Epithelial cell of proximal tubule (primary cell): ENCODE measurements at regions not wholly inside any gene's neighbourhood (a gene's known extent, or its start where the extent isn't known, plus 50 kb on each side); places are given as distances from the start of the nearest gene placed in this dataset.

Experiments used
- DNase-seq: peaks from one replicate; pipeline ENCODE4 v3.0.0-alpha.2; 2011; ENCODE audit warnings: low read depth
- H3K4me3 ChIP-seq: 2 replicates; pipeline ENCODE4 v1.5.1; 2011; ENCODE audit warnings: low read depth, mild to moderate bottlenecking, low read length
- TF ChIP-seq, protein P1 (sequence below): conservative IDR thresholded peaks from 2 replicates; pipeline ENCODE4 v1.5.1; 2012; ENCODE audit warnings: low read depth, mild to moderate bottlenecking, low read length

DNA sequence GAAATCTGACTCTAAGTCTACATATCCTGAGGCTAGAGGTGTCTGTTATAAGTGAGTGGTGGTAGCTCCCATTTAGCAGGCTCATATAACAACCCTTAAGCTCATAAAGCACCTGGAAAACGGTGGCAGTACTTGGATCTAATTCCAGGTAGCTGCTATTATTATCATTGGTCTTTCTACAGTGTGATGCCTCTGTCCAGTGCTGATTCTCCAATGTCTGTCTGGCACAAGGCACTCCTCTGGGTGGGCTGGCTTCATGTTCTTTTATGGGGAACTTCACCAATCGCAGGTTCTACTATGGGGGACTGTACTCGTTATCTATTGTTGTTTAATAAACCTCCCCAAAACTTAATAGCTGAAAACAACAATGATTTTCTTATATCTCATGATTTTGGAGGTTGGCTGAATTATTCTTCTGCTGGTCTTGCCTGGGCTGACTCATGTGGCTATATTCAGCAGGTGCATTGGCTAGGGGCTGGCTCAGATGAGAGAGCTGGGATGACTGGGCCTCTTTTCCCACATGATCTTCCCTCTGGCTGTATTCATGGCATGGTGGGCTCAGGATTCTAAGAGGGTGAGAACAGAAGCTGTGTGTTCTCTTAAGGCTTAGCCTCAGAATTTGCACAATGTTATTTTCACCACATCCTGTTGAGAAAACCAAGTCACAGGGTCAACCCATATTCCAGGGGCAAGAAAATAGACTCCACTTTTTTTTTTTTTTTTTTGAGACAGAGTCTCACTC lies 93.0 kb upstream of the PCGF5 start:
- TF ChIP-seq, protein P1, sequence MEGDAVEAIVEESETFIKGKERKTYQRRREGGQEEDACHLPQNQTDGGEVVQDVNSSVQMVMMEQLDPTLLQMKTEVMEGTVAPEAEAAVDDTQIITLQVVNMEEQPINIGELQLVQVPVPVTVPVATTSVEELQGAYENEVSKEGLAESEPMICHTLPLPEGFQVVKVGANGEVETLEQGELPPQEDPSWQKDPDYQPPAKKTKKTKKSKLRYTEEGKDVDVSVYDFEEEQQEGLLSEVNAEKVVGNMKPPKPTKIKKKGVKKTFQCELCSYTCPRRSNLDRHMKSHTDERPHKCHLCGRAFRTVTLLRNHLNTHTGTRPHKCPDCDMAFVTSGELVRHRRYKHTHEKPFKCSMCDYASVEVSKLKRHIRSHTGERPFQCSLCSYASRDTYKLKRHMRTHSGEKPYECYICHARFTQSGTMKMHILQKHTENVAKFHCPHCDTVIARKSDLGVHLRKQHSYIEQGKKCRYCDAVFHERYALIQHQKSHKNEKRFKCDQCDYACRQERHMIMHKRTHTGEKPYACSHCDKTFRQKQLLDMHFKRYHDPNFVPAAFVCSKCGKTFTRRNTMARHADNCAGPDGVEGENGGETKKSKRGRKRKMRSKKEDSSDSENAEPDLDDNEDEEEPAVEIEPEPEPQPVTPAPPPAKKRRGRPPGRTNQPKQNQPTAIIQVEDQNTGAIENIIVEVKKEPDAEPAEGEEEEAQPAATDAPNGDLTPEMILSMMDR = no peak
- H3K4me3 ChIP-seq = no peak overlapping the region
- no peak for DNase-seq

DNA sequence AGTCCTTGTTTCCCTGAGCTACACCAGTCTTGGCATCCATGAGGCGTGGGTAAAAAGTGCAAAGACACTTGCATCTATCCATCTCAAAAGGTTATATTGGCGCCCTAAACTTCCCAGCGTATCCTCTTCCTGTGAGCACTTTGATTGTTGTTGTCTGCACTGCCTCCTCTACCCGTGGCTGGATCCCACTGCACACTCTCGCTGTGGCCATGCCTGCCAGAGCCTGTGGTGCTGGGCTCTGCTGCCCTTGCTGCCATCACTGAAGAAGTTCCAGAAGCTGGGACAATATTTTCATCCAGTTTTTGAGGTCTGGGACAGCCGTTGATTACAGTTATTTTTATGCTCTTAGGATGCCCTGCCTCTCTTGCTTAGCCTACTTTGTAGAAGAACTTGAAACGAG lies 85.3 kb upstream of the PCGF5 start:
- TF ChIP-seq, protein P1 = no peak
- no peak for DNase-seq
- H3K4me3 ChIP-seq = no peak overlapping the region

DNA sequence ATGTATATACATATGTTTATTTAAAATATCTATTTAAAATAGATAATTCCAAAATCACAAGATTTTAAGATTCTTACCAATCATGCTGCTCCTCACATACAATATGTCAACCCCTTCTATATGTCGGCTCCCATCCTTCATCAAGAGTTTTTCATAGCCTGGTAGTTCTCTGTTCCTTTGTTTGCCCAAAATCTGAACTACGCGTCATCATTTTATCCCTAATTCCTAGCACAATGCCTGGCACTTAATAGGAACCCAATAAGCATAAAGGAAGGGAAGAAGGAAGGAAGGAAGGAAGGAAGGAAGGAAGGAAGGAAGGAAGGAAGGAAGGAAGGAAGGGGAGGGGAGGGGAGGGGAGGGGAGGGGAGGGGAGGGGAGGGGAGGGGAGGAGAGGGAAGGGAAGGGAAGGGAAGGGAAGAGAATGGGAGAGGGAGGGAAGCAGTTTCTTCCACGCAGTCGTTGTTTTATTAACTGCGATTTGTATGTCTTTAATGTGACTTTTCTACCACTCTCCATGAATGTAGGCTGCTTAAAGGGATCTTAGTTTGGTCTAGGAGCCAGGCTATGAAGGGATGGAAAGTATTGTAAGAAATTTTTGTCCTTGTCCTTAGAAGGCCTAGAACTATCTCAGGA lies 83.3 kb upstream of the PCGF5 start:
- H3K4me3 ChIP-seq = no peak overlapping the region
- TF ChIP-seq, protein P1 = no peak
- no peak for DNase-seq

DNA sequence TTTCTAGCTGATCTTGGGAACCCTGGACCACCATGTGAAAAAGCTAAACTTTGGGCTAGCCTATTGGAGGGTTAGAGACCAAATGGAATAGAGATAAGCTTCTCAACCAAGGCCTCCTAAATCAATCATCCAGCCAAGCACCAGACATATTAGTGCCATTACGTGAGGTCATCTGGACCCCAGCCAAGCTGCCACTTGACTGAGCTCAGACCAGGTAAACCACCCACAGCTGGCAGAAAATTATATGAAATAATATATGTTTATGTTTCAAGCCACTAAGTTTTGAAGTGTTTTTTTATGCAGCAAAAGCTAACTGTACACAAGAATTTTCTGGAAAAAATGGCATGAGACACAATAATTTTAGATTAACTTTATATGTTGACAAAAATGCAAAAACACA lies 82.6 kb upstream of the PCGF5 start:
- TF ChIP-seq, protein P1 = no peak
- no peak overlapping the region for H3K4me3 ChIP-seq
- no peak for DNase-seq

DNA sequence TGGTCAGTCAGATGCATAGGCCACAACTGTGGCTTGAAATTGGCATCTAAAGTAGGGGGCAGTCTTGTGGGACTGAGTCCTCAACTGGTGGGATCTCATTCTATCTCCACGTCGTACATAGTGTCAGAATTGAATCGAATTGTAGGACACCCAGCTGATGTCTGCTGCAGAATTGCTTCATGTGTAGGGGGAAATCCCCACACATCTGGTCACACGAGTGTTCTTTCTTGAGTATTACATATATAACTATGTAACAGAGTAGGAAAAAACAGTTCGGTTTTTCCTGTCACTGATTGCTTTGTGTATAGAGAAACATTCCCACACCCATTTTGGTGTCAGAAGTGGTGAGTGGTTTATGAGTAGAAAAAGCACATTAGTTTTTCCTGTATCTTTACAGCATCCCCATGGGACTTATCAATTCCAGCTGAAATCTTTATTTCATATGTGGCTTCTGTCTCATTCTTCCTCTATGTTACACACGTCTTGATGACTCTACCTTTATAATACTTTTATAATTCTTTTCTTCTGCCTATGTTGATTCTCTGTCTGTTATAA lies 79.4 kb upstream of the PCGF5 start:
- no peak for DNase-seq
- no peak overlapping the region for H3K4me3 ChIP-seq
- TF ChIP-seq, protein P1 = no peak

DNA sequence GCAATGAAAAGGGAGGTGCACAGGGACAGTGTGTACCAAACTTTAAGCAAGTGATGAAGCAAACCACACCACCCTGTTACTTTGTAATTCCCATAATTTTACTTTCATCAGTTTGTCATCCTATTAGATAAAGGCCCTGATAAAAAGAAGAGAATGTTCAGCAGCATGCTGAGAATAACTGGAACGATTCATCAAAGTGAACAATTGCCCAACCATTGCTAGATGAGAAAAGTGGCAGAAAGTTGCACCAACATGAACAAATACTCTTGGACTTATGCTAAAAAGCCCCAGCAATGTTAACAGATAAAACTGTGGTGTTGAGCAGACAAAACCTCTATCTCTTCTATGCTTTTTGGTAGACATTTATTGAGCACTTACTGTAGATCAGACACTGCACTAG lies 75.5 kb upstream of the PCGF5 start:
- TF ChIP-seq, protein P1 = no peak
- H3K4me3 ChIP-seq = no peak overlapping the region
- no peak for DNase-seq

DNA sequence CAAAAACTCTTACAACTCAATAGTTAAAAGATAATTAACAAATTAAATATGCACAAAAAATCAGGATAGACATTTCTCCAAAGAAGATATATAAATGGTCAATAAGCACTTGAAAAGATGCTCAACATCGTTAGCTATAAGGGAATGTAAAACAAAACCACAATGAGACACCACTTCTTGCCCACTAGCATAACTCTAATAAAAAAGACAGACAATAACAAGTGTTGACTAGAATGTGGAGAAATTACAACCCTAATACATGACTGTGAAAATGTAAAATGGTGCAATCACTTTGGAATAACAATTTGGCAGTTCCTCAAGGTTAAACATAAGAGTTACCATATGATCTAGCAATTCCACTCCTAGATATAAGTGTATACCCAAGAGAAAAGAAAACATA lies 74.3 kb upstream of the PCGF5 start:
- H3K4me3 ChIP-seq = no peak overlapping the region
- DNase-seq = no peak
- TF ChIP-seq, protein P1 = no peak
